ENCODE measurements at regions not wholly inside any gene's neighbourhood (a gene's known extent, or its start where the extent isn't known, plus 50 kb on each side); places are given as distances from the start of the nearest gene placed in this dataset.
A peak's percentile ranks its signal among the peaks of the same experiment; 100 is the strongest.
"Not testable (repeated sequence)": the region's sequence is repeated elsewhere in the genome, so short reads cannot be mapped to it uniquely, and the experiment has no call there.

DNA sequence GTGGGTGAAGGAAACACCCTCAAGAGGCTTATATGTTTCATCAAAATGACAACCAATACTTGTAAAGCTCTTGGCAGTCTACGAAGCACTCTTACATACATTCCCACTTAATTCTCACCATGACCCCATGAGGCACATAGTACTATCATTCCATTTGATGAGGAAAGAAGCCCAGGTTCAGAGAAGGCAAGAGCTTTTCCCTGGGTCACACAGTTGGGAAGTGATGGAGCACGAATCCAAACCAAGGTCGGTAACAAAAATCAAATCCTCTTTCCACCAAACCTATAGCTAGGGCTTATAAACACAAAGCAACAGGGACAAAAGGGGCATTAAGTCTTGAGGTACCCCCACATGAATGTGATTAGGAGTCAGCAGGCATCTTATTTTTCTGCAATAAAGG lies 187.1 kb downstream of the UACA start:
- DNase-seq: no peak

GRCh38 chr15:70575231-70576226 lies 187.8 kb downstream of the UACA start:
- no peak for DNase-seq

DNA sequence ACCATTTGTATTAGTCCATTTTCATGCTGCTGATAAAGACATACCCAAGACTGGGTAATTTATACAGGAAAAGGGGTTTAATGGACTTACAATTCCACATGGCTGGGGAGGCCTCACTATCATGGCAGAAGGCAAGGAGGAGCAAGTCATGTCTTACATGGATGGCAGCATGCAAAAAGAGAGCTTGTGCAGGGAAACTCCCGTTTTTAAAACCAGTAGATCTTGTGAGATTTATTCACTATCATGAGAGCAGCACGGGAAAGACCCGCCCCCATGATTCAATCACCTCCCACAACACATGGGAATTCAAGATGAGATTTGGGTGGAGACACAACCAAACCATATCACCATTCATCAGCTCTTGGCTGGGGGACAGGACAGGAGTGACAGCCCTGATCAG lies 189.0 kb downstream of the UACA start:
- DNase-seq: not testable (repeated sequence)

DNA sequence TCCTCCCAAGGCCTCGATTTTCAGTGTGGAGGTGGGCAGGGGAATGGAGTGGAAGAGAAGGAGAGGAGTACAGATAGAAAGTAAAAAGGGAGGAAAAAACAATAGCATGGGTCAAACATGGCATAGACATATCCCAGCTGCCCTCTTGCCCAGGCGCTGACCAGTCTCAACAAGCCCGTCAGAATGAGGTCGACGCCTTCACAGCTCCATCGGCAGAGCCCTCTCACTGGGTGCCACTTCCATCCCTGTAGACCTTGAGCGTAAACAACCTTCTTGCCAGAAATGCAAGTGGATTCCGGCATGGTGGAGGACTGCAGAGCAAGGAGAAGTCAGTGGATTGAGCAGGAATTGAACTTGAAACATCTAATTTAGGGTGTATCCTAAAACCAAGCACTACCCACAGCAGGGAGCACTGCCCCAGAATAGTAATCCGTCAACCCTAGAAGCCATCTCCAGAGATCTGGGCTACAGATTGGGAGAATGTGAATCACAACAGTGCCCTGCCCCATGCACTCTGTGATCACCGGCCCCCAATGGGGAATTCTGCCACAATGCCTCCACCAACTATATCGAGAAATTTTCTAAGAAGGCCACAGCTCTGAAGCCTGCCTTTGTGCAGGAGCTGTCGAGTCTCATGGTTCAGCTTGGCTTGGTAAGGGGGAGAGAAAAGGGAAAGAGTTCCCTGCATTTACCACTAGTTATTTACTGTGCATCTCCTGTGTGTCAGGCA lies 190.1 kb downstream of the UACA start:
- no peak for DNase-seq

DNA sequence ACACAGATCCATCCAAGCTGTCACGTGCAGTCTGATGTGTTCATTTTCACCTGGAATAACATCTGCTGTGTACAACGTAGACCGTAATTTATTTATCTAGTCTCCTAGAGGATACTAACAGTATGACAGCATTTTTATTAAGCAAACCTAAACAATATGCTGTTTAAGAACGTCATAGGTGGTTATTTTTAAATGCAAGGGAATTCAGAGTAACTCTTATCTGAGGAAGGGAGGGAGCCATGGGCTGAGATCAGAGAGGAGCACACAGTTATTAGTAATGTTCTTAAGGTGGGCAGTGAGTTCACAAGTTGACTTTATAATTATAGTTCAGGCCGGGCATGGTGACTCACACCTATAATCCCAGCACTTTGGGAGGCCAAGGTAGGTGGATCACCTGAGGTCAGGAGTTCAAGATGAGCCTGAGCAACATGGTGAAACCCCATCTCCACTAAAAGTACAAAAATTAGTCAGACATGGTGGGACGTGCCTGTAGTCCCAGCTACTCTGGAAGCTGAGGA lies 193.6 kb downstream of the UACA start:
- no peak for DNase-seq

DNA sequence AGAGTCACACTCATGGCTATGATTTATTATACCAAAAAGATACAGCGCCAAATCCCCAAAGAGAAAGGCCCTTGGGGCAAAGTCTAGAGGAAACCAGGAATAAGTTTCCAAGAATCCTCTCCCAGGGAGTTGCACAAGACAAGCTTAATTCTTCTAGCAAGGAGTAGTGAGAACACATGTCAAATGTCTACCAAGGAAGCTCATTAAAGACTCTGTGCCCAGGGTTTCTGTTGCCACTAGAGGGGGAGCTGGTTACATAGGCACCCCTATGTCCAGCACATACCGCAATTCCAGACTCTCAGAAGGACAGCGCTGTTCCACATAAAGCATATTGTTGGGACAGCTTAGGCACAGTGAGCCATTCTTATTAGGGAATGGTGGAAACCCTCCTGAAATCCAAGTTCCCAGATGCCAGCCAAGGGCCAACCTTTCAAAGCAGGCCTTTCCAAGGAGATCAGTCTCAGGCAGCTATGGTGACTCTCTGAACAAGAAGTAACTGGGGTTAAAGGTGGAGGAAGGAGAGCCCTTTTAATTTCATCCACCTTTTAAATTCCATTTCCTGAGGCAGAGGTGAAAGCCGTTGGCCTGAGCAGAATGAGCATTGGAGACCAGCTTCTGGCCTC lies 194.2 kb downstream of the UACA start:
- DNase-seq: no peak

DNA sequence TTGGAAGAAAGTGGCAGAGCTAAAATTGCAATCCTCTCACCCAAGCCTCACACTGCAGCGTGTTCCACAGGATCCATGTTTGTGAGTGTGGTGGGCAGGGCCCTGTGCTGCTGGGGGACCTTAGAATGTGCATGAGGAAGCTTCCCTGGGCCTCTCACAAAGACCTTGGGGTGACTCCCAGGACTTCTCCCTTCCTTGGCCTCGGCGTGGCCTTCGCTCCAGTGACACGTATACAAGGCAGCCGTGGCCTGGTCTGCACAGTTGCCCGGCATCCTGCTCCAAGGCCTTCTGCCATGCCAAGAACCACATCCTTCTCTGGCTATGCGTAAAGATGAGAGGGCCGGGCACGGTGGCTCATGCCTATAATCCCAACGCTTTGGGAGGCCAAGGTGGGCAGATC lies 196.4 kb downstream of the UACA start:
- DNase-seq: no peak

- DNase-seq: no peak
These were observed 197.1 kb downstream of the UACA start for GRCh38 chr15:70566047-70566835.

DNA sequence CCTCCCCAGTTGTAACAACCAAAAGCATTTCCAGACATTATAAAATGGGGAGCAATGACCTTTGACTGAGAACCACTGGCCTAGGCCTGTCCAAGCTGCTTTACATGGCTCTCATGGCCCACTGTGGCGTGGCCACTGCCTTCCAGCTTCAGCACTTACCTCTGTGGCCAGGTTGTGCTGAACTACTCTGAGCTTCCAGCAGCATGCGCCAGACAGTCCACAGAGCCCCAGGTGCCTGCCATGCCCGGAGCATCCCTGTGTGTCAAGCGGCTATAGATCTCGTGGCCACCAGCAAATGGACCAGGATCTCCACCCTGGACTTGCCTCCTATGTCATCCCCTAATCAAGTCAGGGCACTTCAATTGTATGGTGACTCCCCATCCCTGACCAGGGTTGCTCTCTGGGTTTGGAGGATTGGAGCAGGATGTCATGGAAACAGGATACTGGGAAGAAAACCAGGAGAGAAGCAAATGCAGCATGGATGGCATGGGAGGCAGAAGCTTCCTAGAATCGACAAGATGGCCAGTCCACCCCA lies 199.7 kb downstream of the UACA start:
- no peak for DNase-seq

- no peak for DNase-seq
These were observed 200.5 kb downstream of the UACA start for GRCh38 chr15:70562906-70563305.

- no peak for DNase-seq
These were observed 201.5 kb downstream of the UACA start for GRCh38 chr15:70561885-70562284.

DNA sequence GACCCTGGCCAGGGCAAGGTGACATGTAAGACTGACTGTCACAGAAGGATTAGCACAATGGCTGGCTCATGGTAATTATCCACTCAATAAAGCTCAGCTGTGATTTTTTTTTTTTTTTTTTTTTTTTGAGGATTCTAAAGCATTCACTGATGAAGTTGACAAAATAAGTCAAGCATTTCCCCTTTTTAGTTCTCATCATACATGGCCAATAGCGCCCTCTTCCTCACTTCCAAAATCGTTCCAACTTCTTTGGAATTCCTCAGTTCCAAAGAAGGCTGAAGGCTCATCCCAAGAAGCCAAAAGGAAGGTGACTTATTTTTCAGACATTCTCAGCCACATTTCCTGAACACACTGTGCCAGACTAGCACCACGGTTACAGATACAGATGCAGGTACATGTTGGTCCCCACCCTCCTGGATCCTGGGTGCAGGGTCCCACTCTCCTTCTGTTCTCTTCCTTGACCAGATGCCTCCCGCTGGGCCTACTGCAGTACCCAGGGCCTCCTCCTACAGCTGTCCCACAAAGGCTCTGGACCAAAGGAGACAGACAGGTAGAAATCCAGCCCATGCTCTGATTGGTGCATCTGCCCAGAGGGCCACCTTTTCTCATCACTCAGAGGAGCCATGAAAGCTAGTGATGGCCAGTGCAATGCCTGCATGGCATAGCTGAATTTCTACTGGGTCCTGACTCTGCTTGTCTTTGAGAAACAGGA lies 202.6 kb downstream of the UACA start:
- DNase-seq: no peak

DNA sequence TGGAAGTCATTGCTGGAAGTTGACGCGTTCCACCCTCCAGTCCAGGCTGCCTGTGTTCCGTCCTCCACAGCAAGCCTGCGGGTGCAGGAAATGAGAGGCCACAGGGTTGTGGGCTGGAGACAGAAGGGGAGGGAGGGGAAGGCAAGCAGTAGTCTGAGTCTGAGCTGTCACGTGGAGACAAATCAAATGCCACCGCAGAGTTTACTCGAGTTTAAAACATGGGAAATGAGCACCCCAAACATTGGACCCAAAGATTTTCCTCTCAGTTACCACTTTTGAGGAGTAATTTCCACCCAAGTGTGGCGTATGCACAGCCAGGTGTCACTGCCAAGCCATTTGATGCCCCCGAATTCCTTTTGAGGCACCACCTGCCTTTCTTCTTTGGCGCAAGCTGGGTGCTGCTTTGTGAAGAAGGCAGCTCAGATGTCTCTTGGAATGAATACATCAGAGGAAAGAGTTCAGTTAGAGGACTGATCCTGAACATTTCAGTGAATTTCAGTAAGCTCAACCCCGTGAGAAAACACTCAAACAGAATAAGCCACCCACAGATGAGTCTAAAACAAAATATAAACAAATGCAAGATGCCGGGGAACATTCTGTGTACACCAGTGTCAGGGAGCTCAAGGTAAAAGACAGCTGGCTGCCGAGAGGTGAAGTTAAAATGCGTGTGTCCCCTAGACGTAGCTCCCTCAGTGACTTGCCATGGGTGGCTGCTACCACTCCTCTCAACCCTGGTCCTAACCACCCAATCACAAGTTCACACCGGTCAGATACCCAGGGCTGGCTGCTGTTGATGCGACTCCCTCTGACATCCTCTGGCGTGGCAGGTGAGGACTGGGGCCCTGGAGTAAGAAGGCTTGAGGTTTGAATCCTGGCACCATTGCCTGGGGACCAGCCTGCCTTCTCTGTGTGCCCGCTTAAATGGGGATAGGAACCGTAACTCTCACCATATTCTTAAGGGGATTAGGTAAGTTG lies 203.8 kb downstream of the UACA start:
- peak; percentile 41 for DNase-seq

- DNase-seq: no peak
These were observed 204.7 kb downstream of the UACA start for GRCh38 chr15:70558406-70559264.

- DNase-seq: no peak
These were observed 205.7 kb downstream of the UACA start for GRCh38 chr15:70557521-70558258.

GRCh38 chr15:70556779-70557178 lies 206.6 kb downstream of the UACA start:
- no peak for DNase-seq

DNA sequence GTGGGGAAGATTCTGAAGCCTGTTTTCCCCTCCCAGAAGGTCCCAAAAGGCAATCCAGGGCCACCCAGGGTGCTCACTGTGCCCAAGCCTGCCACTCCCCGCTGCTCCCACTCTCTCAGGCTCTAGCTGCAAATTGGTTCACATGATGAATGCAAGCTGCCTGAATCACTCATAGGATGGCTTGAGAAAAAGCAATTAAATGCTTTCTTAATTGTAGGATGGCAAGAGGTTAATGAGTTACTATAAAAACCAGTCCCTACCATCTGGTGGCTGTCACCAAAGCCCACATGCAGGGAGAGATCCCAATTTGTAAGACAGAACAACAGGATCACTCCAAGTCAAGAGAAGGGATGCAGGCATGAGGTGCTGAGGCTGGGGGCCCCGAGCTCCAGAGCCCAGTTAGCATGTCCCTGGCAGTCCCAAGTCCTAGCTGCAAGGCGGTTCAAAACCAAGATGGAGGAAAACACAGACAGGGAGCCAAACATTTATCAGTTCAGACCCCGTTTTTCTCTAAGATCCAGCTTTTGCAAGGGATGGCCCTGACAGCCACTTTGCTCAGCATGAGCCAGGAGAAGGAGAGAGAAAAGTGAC lies 207.1 kb downstream of the UACA start:
- DNase-seq: no peak

- no peak for DNase-seq
These were observed 207.6 kb downstream of the UACA start for GRCh38 chr15:70555713-70556112.
